ENCODE measurements at regions not wholly inside any gene's neighbourhood (a gene's known extent, or its start where the extent isn't known, plus 50 kb on each side); places are given as distances from the start of the nearest gene placed in this dataset.

DNA sequence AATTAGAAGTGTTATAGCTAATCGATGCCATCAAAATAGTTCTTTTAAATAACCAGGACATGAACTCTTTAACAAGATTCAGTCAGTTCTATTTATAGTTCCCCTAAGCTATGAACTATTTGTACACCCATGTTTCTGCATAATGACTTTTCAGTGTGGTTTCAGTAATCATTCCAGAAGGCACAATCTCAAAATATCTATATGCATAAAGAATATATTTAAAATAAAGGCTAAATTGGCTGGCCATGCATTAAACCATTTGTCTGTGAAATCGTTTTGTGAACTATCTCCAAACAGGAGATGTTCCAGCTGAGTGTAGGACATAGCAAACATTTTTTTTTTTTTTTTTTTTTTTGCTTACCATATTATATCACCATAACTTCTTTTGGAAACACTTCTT lies 719.3 kb downstream of the PLCL1 start:
- TF ChIP-seq, protein P1, sequence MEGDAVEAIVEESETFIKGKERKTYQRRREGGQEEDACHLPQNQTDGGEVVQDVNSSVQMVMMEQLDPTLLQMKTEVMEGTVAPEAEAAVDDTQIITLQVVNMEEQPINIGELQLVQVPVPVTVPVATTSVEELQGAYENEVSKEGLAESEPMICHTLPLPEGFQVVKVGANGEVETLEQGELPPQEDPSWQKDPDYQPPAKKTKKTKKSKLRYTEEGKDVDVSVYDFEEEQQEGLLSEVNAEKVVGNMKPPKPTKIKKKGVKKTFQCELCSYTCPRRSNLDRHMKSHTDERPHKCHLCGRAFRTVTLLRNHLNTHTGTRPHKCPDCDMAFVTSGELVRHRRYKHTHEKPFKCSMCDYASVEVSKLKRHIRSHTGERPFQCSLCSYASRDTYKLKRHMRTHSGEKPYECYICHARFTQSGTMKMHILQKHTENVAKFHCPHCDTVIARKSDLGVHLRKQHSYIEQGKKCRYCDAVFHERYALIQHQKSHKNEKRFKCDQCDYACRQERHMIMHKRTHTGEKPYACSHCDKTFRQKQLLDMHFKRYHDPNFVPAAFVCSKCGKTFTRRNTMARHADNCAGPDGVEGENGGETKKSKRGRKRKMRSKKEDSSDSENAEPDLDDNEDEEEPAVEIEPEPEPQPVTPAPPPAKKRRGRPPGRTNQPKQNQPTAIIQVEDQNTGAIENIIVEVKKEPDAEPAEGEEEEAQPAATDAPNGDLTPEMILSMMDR (IDR thresholded peaks at IDR 0.05 in 4 of 5, conservative IDR thresholded peaks at IDR 0.05 in 1 of 5): no peak
- TF ChIP-seq POLR2A (IDR thresholded peaks at IDR 0.05): no peak

All from gastrocnemius medialis (tissue), 4 donors.